OCI-LY7 (cell line): ENCODE measurements at regions not wholly inside any gene's neighbourhood (a gene's known extent, or its start where the extent isn't known, plus 50 kb on each side); places are given as distances from the start of the nearest gene placed in this dataset.

Experiments used
- BruUV-seq: library from RNA; stranded (reverse); fragments of 400-500 nt; replicated peaks from 2 replicates; lab custom pipeline; 2021; lab: Mats Ljungman, UMichigan
- CTCF ChIA-PET: fragments of 300-600 bp; sonication (Branson Sonifier 250); formaldehyde crosslinking; loops from one replicate; lab custom pipeline; 2022; ENCODE audit warnings: antibody characterized with exemption; ENCODE audit not compliant: unreplicated experiment; lab: Charles Lee
- POLR2A ChIA-PET: fragments of 300-600 bp; sonication (Branson Sonifier 250); formaldehyde crosslinking; loops from one replicate; lab custom pipeline; 2022; ENCODE audit warnings: antibody characterized with exemption; lab: Charles Lee
- DNase-seq: peaks from one replicate; pipeline ENCODE4 v3.0.0-alpha.2; 2015; ENCODE audit warnings: low spot score
- H2AFZ ChIP-seq: fragments of 200-600 bp; sonication (generic), shearing (Covaris generic); 2 replicates; pipeline ENCODE4 v1.6.1; 2014; ENCODE audit warnings: mild to moderate bottlenecking, antibody characterized with exemption, low read length, moderate library complexity
- H3K27ac ChIP-seq: fragments of 200-600 bp; sonication (generic); 2 replicates; pipeline ENCODE4 v1.5.1; 2014; ENCODE audit warnings: mixed run types, low read depth, mild to moderate bottlenecking, moderate library complexity, low read length, inconsistent platforms; ENCODE audit not compliant: poor library complexity, severe bottlenecking
- H3K36me3 ChIP-seq: fragments of 200-600 bp; sonication (generic); 2 replicates; pipeline ENCODE4 v1.6.1; 2014; ENCODE audit warnings: mild to moderate bottlenecking, antibody characterized with exemption, low read length, moderate library complexity, mixed read lengths; ENCODE audit not compliant: insufficient read depth
- H3K4me1 ChIP-seq: fragments of 200-600 bp; sonication (generic); 2 replicates; pipeline ENCODE4 v1.5.1; 2014; ENCODE audit warnings: mild to moderate bottlenecking, low read length; ENCODE audit not compliant: insufficient read depth, poor library complexity, severe bottlenecking
- H3K4me2 ChIP-seq: fragments of 200-600 bp; sonication (generic); 2 replicates; pipeline ENCODE4 v1.6.1; 2014; ENCODE audit warnings: mild to moderate bottlenecking, low read length
- H3K4me3 ChIP-seq: fragments of 200-600 bp; sonication (generic); 2 replicates; pipeline ENCODE4 v1.5.1; 2014; ENCODE audit warnings: mild to moderate bottlenecking, low read depth, low read length; ENCODE audit not compliant: poor library complexity, severe bottlenecking
- H3K79me2 ChIP-seq: fragments of 200-600 bp; sonication (generic); 2 replicates; pipeline ENCODE4 v1.6.1; 2016; ENCODE audit warnings: low read depth, mild to moderate bottlenecking, low read length, moderate library complexity, mixed read lengths; ENCODE audit not compliant: insufficient read depth
- H3K9me2 ChIP-seq: fragments of 200-600 bp; sonication (generic); 2 replicates; pipeline ENCODE4 v1.6.1; 2016; ENCODE audit warnings: mild to moderate bottlenecking, low read length, mixed read lengths; ENCODE audit not compliant: insufficient read depth
- H3K9me3 ChIP-seq: fragments of 200-600 bp; sonication (generic); 2 replicates; pipeline ENCODE4 v1.6.1; 2014; ENCODE audit warnings: mild to moderate bottlenecking, mixed run types, low read length, mixed read lengths
- H4K20me1 ChIP-seq: fragments of 200-600 bp; sonication (generic); 2 replicates; pipeline ENCODE4 v1.6.1; 2014; ENCODE audit warnings: mild to moderate bottlenecking, antibody characterized with exemption, low read length, moderate library complexity, mixed read lengths; ENCODE audit not compliant: insufficient read depth
- EZH2phosphoT487 ChIP-seq: fragments of 200-600 bp; sonication (generic); IDR thresholded peaks from 2 replicates; pipeline ENCODE4 v1.6.1; 2018; ENCODE audit warnings: low read depth, borderline replicate concordance, mild to moderate bottlenecking, mixed run types, antibody characterized with exemption, low read length, moderate library complexity, mixed read lengths
- intact Hi-C: fragments of 100-400 bp; cut with micrococcal nuclease; formaldehyde crosslinking; loops from one replicate; pipeline ENCODE4 v1.10.0; 2022; ENCODE audit not compliant: unreplicated experiment
- TF ChIP-seq, protein P1 (sequence below): fragments of 200-600 bp; sonication (generic); conservative IDR thresholded peaks from 2 replicates; pipeline ENCODE4 v1.5.1; 2014; ENCODE audit warnings: mild to moderate bottlenecking, antibody characterized with exemption, low read length, moderate library complexity, mixed read lengths

DNA sequence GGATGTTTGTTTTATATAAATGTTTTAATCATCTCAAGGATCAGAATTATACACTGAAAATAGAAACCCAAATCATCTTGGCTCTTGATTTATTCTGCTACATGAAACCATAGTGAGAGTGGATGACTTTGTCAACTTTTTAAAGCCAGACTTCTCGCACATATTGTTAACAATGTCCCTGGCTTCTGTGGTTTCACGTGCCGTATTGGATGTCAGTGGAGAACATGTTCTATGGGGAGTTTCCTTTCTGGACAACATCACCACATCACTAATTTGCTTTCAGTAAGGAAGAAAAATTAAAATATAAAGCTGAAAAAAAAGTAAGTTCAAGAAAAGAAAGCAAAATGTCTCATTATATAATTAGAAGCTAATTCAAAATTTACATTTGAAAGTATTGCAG is 297.1 kb upstream of the MME start:
- Histone ChIP-seq H3K36me3 (no peaks in the 10 kb centered on the region; the same call in 1 of the 2 replicates), H3K27ac (no peak overlapping the region), H3K4me1 (no peaks in the 10 kb centered on the region), H3K9me3 (no peaks in the 10 kb centered on the region), H3K79me2 (no peaks in the 10 kb centered on the region), H2AFZ (no peak overlapping the region), H3K4me2 (no peak overlapping the region), H4K20me1 (no peaks in the 10 kb centered on the region), H3K4me3 (no peak overlapping the region), H3K9me2 (no peaks in the 10 kb centered on the region)
- ChIA-PET CTCF (no interaction called here), POLR2A (interaction anchor here (1.0 kb wide), 2 partner anchors 10 to 463 kb away, joined by 3 to 5 read pairs; no protein-coding TSS in a partner anchor)
- TF ChIP-seq EZH2phosphoT487: no peak
- TF ChIP-seq, protein P1, sequence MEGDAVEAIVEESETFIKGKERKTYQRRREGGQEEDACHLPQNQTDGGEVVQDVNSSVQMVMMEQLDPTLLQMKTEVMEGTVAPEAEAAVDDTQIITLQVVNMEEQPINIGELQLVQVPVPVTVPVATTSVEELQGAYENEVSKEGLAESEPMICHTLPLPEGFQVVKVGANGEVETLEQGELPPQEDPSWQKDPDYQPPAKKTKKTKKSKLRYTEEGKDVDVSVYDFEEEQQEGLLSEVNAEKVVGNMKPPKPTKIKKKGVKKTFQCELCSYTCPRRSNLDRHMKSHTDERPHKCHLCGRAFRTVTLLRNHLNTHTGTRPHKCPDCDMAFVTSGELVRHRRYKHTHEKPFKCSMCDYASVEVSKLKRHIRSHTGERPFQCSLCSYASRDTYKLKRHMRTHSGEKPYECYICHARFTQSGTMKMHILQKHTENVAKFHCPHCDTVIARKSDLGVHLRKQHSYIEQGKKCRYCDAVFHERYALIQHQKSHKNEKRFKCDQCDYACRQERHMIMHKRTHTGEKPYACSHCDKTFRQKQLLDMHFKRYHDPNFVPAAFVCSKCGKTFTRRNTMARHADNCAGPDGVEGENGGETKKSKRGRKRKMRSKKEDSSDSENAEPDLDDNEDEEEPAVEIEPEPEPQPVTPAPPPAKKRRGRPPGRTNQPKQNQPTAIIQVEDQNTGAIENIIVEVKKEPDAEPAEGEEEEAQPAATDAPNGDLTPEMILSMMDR: no peak
- DNase-seq: no peak
- no TSS peak for BruUV-seq
- intact Hi-C loops: no loop called here

DNA sequence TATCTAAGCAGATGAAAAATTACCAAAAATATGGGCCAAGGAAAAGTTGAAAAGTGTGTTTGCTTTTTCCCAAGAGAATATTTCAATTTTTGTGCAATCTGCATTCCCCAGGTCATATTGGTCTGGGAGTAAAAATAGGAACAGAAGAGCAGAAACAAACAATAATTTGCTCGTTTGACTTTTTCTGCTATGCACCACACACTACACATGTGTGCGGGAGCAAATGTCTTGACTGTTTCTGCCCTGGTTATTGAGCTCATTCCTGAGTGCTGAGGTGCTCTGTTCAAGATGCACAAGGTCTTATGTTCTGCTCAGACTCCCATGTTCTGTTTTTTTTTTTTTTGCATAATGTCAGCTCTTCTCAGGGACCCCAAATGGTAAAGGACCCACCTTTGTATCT is 298.0 kb upstream of the MME start:
- H3K9me2 ChIP-seq: no peaks in the 10 kb centered on the region
- no peaks in the 10 kb centered on the region; the same call in 1 of the 2 replicates for H3K36me3 ChIP-seq
- ChIA-PET POLR2A (interaction anchor here (0.6 kb wide), 1 partner anchor 1124 kb away, joined by 3 read pairs; no protein-coding TSS in a partner anchor), CTCF (no interaction called here)
- TF ChIP-seq EZH2phosphoT487: no peak
- TF ChIP-seq, protein P1: no peak
- DNase-seq: no peak
- H2AFZ ChIP-seq: no peak overlapping the region
- no peak overlapping the region for H3K4me2 ChIP-seq
- H3K9me3 ChIP-seq: no peaks in the 10 kb centered on the region
- no peaks in the 10 kb centered on the region for H3K4me1 ChIP-seq
- no peak overlapping the region for H3K4me3 ChIP-seq
- BruUV-seq: no TSS peak
- intact Hi-C loops: no loop called here
- no peaks in the 10 kb centered on the region for H4K20me1 ChIP-seq
- H3K27ac ChIP-seq: no peak overlapping the region
- no peaks in the 10 kb centered on the region for H3K79me2 ChIP-seq

GRCh38 chr3:154781595-154781994 is 298.5 kb upstream of the MME start:
- intact Hi-C loops: no loop called here
- Histone ChIP-seq H3K27ac (no peak overlapping the region), H3K4me2 (no peak overlapping the region), H3K9me3 (no peaks in the 10 kb centered on the region), H2AFZ (no peak overlapping the region), H3K4me3 (no peak overlapping the region), H3K36me3 (no peaks in the 10 kb centered on the region; the same call in 1 of the 2 replicates), H3K9me2 (no peaks in the 10 kb centered on the region), H4K20me1 (no peaks in the 10 kb centered on the region), H3K79me2 (no peaks in the 10 kb centered on the region), H3K4me1 (no peaks in the 10 kb centered on the region)
- DNase-seq: no peak
- BruUV-seq: no TSS peak
- TF ChIP-seq, protein P1: no peak
- no peak for TF ChIP-seq EZH2phosphoT487
- POLR2A ChIA-PET: interaction anchor here (1.4 kb wide), 1 partner anchor 7 kb away, joined by 3 read pairs; no protein-coding TSS in a partner anchor
- CTCF ChIA-PET: no interaction called here
